ENCODE measurements at regions not wholly inside any gene's neighbourhood (a gene's known extent, or its start where the extent isn't known, plus 50 kb on each side); places are given as distances from the start of the nearest gene placed in this dataset.

- TF ChIP-seq POLR2A (IDR thresholded peaks at IDR 0.05), result no peak
- TF ChIP-seq, protein P1, sequence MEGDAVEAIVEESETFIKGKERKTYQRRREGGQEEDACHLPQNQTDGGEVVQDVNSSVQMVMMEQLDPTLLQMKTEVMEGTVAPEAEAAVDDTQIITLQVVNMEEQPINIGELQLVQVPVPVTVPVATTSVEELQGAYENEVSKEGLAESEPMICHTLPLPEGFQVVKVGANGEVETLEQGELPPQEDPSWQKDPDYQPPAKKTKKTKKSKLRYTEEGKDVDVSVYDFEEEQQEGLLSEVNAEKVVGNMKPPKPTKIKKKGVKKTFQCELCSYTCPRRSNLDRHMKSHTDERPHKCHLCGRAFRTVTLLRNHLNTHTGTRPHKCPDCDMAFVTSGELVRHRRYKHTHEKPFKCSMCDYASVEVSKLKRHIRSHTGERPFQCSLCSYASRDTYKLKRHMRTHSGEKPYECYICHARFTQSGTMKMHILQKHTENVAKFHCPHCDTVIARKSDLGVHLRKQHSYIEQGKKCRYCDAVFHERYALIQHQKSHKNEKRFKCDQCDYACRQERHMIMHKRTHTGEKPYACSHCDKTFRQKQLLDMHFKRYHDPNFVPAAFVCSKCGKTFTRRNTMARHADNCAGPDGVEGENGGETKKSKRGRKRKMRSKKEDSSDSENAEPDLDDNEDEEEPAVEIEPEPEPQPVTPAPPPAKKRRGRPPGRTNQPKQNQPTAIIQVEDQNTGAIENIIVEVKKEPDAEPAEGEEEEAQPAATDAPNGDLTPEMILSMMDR (IDR thresholded peaks at IDR 0.05), result no peak
Observed at GRCh38 chr18:78363556-78364387, 615.8 kb upstream of the SALL3 start.

Measured in heart left ventricle (tissue), 13 donors.